ENCODE measurements at regions not wholly inside any gene's neighbourhood (a gene's known extent, or its start where the extent isn't known, plus 50 kb on each side); places are given as distances from the start of the nearest gene placed in this dataset.

- ATAC-seq (no peak), DNase-seq (no peak)
- no peak overlapping the region for H3K27ac ChIP-seq
- no peaks in the 10 kb centered on the region for H3K36me3 ChIP-seq
- H3K4me3 ChIP-seq, result no peak overlapping the region
- no peaks in the 10 kb centered on the region for H3K27me3 ChIP-seq
- no peak for TF ChIP-seq POLR2A (IDR thresholded peaks at IDR 0.05)
- TF ChIP-seq, protein P1, sequence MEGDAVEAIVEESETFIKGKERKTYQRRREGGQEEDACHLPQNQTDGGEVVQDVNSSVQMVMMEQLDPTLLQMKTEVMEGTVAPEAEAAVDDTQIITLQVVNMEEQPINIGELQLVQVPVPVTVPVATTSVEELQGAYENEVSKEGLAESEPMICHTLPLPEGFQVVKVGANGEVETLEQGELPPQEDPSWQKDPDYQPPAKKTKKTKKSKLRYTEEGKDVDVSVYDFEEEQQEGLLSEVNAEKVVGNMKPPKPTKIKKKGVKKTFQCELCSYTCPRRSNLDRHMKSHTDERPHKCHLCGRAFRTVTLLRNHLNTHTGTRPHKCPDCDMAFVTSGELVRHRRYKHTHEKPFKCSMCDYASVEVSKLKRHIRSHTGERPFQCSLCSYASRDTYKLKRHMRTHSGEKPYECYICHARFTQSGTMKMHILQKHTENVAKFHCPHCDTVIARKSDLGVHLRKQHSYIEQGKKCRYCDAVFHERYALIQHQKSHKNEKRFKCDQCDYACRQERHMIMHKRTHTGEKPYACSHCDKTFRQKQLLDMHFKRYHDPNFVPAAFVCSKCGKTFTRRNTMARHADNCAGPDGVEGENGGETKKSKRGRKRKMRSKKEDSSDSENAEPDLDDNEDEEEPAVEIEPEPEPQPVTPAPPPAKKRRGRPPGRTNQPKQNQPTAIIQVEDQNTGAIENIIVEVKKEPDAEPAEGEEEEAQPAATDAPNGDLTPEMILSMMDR (IDR thresholded peaks at IDR 0.05 in 4 of 5, conservative IDR thresholded peaks at IDR 0.05 in 1 of 5), result no peak
- in situ Hi-C loops (cut with MboI; ENCODE audit: low sequenced_read_pairs in 4 of 4) (no loop called here), intact Hi-C loops (cut with DNase I; ENCODE audit: low total_unique reads) (no loop called here)
- H3K4me1 ChIP-seq, result no peaks in the 10 kb centered on the region
- no peaks in the 10 kb centered on the region for H3K9me3 ChIP-seq
Measured at GRCh38 chr13:61770681-61771080, 355.0 kb upstream of the PCDH20 start.

DNA sequence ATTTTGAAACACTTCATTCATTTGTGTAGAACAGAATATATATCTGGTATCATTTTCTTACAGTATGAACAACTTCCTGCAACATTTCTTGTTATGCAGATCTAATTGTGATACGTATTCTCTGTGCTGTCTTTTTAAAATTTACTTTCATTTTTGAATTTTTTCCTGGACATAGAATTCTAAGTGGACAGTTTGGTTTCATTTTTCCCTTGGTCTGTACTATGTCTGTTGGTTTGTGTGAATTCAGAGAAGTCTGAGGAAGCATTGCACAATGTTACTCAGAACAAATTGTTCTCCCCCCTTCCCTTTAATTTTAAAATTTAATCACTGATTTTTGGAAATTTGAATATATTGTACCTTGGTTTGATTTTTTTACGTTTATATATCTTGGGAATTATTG, 352.5 kb upstream of the PCDH20 start:
- in situ Hi-C loops (cut with MboI; ENCODE audit: low sequenced_read_pairs in 4 of 4) (no loop called here), intact Hi-C loops (cut with DNase I; ENCODE audit: low total_unique reads) (no loop called here)
- Histone ChIP-seq H3K9me3 (no peaks in the 10 kb centered on the region), H3K4me3 (no peak overlapping the region), H3K27me3 (no peaks in the 10 kb centered on the region), H3K27ac (no peak overlapping the region), H3K4me1 (no peaks in the 10 kb centered on the region), H3K36me3 (no peaks in the 10 kb centered on the region)
- ATAC-seq, result no peak
- no peak for DNase-seq
- TF ChIP-seq, protein P1 (IDR thresholded peaks at IDR 0.05 in 4 of 5, conservative IDR thresholded peaks at IDR 0.05 in 1 of 5), result no peak
- TF ChIP-seq POLR2A (IDR thresholded peaks at IDR 0.05), result no peak

- Histone ChIP-seq H3K36me3 (no peaks in the 10 kb centered on the region), H3K9me3 (no peaks in the 10 kb centered on the region), H3K27ac (no peak overlapping the region), H3K4me1 (no peaks in the 10 kb centered on the region), H3K27me3 (no peaks in the 10 kb centered on the region), H3K4me3 (no peak overlapping the region)
- DNase-seq (no peak), ATAC-seq (no peak)
- intact Hi-C loops (cut with DNase I; ENCODE audit: low total_unique reads) (no loop called here), in situ Hi-C loops (cut with MboI; ENCODE audit: low sequenced_read_pairs in 4 of 4) (no loop called here)
- TF ChIP-seq POLR2A (IDR thresholded peaks at IDR 0.05), result no peak
- TF ChIP-seq, protein P1 (IDR thresholded peaks at IDR 0.05 in 4 of 5, conservative IDR thresholded peaks at IDR 0.05 in 1 of 5), result no peak
Measured at GRCh38 chr13:61766667-61767058, 351.0 kb upstream of the PCDH20 start.

- Histone ChIP-seq H3K4me1 (no peaks in the 10 kb centered on the region), H3K4me3 (no peak overlapping the region), H3K27me3 (no peaks in the 10 kb centered on the region), H3K27ac (no peak overlapping the region), H3K36me3 (no peaks in the 10 kb centered on the region), H3K9me3 (no peaks in the 10 kb centered on the region)
- no peak for TF ChIP-seq POLR2A (IDR thresholded peaks at IDR 0.05)
- TF ChIP-seq, protein P1 (IDR thresholded peaks at IDR 0.05 in 4 of 5, conservative IDR thresholded peaks at IDR 0.05 in 1 of 5), result no peak
- in situ Hi-C loops (cut with MboI; ENCODE audit: low sequenced_read_pairs in 4 of 4), result no loop called here
- ATAC-seq, result no peak
- intact Hi-C loops (cut with DNase I; ENCODE audit: low total_unique reads), result no loop called here
- no peak for DNase-seq
Measured at GRCh38 chr13:61765940-61766666, 350.5 kb upstream of the PCDH20 start.

Measured in gastrocnemius medialis (tissue), 4 donors.